ENCODE measurements at regions not wholly inside any gene's neighbourhood (a gene's known extent, or its start where the extent isn't known, plus 50 kb on each side); places are given as distances from the start of the nearest gene placed in this dataset.

DNA sequence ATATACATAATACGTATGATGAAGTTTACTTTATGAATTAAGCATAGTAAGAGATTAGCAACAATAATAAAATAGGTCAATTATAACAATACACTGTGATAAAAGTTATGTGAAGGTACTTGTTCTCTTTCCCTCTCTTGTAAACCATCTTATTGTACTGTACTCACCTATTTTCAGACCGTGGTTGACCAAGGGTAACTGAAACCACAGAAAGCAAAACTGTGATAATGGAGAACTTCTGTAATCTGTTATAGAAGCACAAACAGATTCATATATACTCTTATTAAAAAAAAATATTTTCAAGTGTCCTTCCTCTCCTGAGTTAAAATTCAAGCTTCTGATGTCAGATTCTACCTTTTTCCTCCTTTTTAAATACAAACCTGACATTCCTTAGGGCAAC is 1247.8 kb upstream of the SORCS1 start:
- TF ChIP-seq, protein P1, sequence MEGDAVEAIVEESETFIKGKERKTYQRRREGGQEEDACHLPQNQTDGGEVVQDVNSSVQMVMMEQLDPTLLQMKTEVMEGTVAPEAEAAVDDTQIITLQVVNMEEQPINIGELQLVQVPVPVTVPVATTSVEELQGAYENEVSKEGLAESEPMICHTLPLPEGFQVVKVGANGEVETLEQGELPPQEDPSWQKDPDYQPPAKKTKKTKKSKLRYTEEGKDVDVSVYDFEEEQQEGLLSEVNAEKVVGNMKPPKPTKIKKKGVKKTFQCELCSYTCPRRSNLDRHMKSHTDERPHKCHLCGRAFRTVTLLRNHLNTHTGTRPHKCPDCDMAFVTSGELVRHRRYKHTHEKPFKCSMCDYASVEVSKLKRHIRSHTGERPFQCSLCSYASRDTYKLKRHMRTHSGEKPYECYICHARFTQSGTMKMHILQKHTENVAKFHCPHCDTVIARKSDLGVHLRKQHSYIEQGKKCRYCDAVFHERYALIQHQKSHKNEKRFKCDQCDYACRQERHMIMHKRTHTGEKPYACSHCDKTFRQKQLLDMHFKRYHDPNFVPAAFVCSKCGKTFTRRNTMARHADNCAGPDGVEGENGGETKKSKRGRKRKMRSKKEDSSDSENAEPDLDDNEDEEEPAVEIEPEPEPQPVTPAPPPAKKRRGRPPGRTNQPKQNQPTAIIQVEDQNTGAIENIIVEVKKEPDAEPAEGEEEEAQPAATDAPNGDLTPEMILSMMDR (IDR thresholded peaks at IDR 0.05), result no peak
- no peak for TF ChIP-seq POLR2A (IDR thresholded peaks at IDR 0.05; ENCODE audit: low read depth)
